GM12874 (cell line): ENCODE measurements at regions not wholly inside any gene's neighbourhood (a gene's known extent, or its start where the extent isn't known, plus 50 kb on each side); places are given as distances from the start of the nearest gene placed in this dataset.

ENCODE experiments used
- TF ChIP-seq, protein P1 (sequence below): IDR thresholded peaks from 2 replicates; pipeline ENCODE4 v1.5.1; 2011; ENCODE audit warnings: low read depth, mild to moderate bottlenecking, control low read depth, low read length, moderate library complexity; ENCODE audit not compliant: insufficient read depth

DNA sequence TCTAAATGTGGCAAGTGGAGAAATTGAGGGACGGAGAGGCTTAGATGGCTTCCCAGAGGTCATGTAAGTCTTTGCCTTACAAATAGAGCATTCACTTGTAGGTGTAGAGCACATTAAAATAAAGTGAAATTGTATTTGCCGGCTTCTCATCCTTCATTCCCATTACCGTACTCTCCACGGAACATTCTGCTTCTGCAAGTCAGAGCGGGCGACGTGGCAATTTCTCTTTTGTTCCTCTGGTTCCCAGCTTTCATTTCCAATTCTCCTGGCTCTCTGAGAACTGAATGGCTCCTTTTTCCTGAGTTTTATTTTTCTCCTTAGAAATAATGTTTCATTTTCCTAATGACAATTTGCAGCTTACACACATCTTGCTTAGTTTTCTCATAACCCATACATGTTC lies 51.3 kb upstream of the PFKP start:
- TF ChIP-seq, protein P1, sequence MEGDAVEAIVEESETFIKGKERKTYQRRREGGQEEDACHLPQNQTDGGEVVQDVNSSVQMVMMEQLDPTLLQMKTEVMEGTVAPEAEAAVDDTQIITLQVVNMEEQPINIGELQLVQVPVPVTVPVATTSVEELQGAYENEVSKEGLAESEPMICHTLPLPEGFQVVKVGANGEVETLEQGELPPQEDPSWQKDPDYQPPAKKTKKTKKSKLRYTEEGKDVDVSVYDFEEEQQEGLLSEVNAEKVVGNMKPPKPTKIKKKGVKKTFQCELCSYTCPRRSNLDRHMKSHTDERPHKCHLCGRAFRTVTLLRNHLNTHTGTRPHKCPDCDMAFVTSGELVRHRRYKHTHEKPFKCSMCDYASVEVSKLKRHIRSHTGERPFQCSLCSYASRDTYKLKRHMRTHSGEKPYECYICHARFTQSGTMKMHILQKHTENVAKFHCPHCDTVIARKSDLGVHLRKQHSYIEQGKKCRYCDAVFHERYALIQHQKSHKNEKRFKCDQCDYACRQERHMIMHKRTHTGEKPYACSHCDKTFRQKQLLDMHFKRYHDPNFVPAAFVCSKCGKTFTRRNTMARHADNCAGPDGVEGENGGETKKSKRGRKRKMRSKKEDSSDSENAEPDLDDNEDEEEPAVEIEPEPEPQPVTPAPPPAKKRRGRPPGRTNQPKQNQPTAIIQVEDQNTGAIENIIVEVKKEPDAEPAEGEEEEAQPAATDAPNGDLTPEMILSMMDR, result no peak

DNA sequence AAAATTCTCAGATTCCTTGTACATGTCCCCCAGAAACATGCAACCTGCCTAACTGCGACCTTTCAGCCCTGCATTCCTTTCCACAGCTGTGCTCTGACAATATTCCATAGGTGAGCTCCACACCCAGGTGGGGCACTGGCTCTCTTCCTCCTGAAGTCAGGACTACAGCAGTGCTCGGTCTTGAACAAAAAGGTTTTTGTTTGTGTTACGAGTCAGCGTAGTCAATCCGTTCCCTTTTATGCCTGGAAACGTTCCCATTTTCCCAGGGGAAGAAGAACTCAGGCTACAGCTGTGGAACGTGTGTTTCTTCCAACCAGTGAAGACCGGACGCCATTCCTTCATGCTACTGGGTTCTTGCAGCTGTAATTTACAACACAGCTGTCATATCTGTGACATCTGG lies 52.4 kb upstream of the PFKP start:
- TF ChIP-seq, protein P1, result no peak

DNA sequence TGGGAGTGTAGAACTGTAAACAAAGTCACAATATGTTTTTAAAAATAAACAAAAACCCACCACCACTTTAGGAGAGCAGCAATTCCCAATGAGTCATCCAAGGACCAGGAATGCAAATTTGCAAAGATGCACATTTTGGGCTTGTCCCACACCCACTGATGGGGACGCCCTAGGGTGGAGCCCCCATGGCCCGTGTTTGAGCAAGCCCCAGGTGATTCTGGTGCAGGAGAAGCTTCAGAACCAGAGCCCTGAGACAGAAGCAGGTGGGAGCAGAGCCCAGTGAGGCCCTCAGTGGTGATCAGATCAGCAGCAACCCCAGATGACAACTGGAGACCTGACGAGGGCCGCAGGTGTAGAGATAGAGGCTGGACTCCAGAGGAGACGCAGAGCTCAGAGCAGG lies 55.1 kb upstream of the PFKP start:
- TF ChIP-seq, protein P1, result no peak

DNA sequence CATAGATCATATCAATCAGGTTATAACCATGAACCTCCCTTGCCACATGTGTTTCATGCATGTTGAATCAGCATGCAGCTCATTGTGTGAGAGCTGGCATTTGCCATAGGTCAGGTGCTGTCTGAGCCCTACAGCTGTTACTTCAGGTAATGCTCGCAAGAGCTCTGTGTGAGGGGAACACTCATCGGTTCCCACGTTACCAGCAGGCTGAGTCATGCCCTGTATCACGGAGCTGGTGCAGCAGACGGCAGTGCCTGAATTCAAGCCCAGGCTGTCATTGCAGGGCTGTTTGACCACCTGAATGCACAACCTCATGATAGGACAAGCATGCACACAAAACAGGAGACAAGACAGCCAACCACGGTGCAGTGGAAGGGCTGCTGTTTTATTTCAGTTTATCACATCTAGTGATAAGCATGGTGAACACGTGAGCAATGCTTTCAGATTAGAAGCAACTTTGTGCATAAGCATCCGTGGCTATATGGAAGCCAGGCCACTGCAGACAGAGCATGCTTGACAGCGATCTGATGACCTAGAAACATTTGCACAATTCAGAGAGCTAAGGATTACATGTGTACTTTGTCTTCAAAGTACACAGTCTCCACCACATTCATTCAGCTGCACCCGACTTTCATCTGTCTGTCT lies 56.4 kb upstream of the PFKP start:
- TF ChIP-seq, protein P1, result no peak

- TF ChIP-seq, protein P1, result 0 out of 2 replicates have a peak, but pooled peaks have one; percentile 1
These were observed 57.0 kb upstream of the PFKP start for GRCh38 chr10:3010334-3010733.

- TF ChIP-seq, protein P1, result no peak
These were observed 58.0 kb upstream of the PFKP start for GRCh38 chr10:3009341-3009740.

DNA sequence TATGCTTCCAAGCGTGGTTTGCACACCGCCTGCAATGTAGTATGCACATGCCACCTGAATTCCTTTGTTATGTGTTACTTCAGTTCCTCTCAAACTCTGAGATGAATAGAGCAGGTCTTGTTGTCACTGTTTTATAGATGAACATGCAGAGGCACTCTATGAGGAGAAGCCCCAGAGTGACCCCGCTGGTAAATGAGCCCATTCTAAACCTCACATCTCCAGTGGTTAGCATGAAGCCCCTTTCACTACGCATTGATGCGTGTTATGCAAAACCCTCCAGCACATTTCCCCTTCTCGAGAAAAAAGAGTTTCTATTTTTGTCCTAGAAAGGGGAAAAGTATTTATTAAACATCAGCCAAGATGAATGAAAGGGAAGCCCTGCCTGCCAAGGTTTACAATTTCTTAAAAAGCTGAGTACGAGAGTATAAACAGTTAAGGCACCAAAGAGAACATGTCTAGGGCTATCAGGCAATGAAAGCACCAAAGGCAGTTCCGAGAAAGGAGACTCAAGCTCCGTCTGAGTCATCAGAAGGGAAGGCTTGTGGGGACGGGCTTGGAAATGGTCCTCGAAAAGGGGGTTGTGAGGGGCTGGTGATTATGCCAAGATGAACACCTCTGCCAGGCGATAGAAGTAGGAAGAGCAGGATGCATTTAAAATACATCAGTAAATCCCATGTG lies 58.7 kb upstream of the PFKP start:
- TF ChIP-seq, protein P1, result no peak
